K562 (cell line): ENCODE measurements at regions not wholly inside any gene's neighbourhood (a gene's known extent, or its start where the extent isn't known, plus 50 kb on each side); places are given as distances from the start of the nearest gene placed in this dataset.

Experiments used
- ATAC-seq: fragments of 200-7000 bp; cut with Tn5 transposase; 3 replicates; pipeline ENCODE4 v1.9.1; 2020; ENCODE audit warnings: moderate library complexity
- BruUV-seq: library from RNA; stranded (reverse); fragments of 400-500 nt; replicated peaks from 2 replicates; lab custom pipeline; 2021; lab: Mats Ljungman, UMichigan
- CTCF ChIA-PET: fragments of 300-600 bp; formaldehyde crosslinking; extraction: SDS; loops from one replicate; lab custom pipeline; 2021; ENCODE audit warnings: low intra/inter-chr PET ratio; lab: Yijun Ruan, JAX
- POLR2A ChIA-PET: fragments of 300-600, 350-650 bp; sonication (Branson Sonifier 250); formaldehyde crosslinking; extraction: SDS; loops from one replicate; lab custom pipeline; 2021; ENCODE audit warnings: antibody characterized with exemption, inconsistent platforms; lab: Yijun Ruan, JAX
- DNase-seq, 4 experiments: peaks; one replicate each; pipeline versions ENCODE4 v3.0.0 to v3.0.0-alpha.2; 2011 to 2018; ENCODE audit warnings: low spot score in 3 of 4, mixed read lengths in 3 of 4; ENCODE audit errors: extremely low read depth in 1 of 4
- FAIRE-seq: peaks from 2 replicates; lab custom pipeline; 2011; peaks lifted over from hg19 to GRCh38; lab: Jason Lieb, UNC
- H2AFZ ChIP-seq: 2 replicates; pipeline ENCODE4 v1.6.0; 2011; ENCODE audit warnings: low read depth, low read length, control low read depth, inconsistent platforms
- H3K27ac ChIP-seq: fragments of 200-600 bp; 3 replicates; pipeline ENCODE4 v1.8.0; 2011; ENCODE audit warnings: low read depth, mild to moderate bottlenecking, control low read depth, inconsistent platforms, low read length, moderate library complexity, mixed read lengths; ENCODE audit errors: extremely low read depth
- H3K27me3 ChIP-seq, 2 experiments: fragments of 300-600 bp in 1 of 2; 2 replicates in 1 of 2; 3 replicates in 1 of 2; pipeline versions ENCODE4 v1.6.0 to v1.8.0; 2011; ENCODE audit warnings: inconsistent platforms in 2 of 2, low read length in 2 of 2, mild to moderate bottlenecking in 1 of 2, mixed read lengths in 1 of 2, moderate library complexity in 1 of 2; ENCODE audit not compliant: control insufficient read depth in 2 of 2, insufficient read depth in 2 of 2
- H3K36me3 ChIP-seq: fragments of 300-600 bp; 3 replicates; pipeline ENCODE4 v1.8.0; 2011; ENCODE audit warnings: mild to moderate bottlenecking, low read length, inconsistent platforms; ENCODE audit not compliant: control insufficient read depth, insufficient read depth
- H3K4me1 ChIP-seq, 2 experiments: fragments of 200-600 bp in 1 of 2; replicated peaks in 1 of 2; 2 replicates in 1 of 2; 3 replicates in 1 of 2; pipeline versions ENCODE4 v1.5.1 to v1.8.0; 2011; ENCODE audit warnings: inconsistent platforms in 2 of 2, low read length in 2 of 2, mild to moderate bottlenecking in 1 of 2, mixed read lengths in 1 of 2, moderate library complexity in 1 of 2; ENCODE audit not compliant: control insufficient read depth in 2 of 2, insufficient read depth in 2 of 2
- H3K4me2 ChIP-seq: 2 replicates; pipeline ENCODE4 v1.6.1; 2011; ENCODE audit warnings: low read length, control low read depth, inconsistent platforms, mixed read lengths; ENCODE audit not compliant: insufficient read depth
- H3K4me3 ChIP-seq: fragments of 200-600 bp; sonication (generic), shearing (Covaris generic); 2 replicates; pipeline ENCODE4 v1.5.1; 2016; ENCODE audit warnings: control low read depth, inconsistent platforms
- H3K79me2 ChIP-seq: fragments of 200-600 bp; 3 replicates; pipeline ENCODE4 v1.8.0; 2011; ENCODE audit warnings: low read length, inconsistent platforms; ENCODE audit not compliant: control insufficient read depth, insufficient read depth
- H3K9ac ChIP-seq, 2 experiments: 2 replicates each; pipeline versions ENCODE4 v1.6.0 to v1.6.1; 2011; ENCODE audit warnings: low read depth in 2 of 2, low read length in 2 of 2, control low read depth in 1 of 2, inconsistent platforms in 1 of 2, mild to moderate bottlenecking in 1 of 2, mixed read lengths in 1 of 2; ENCODE audit not compliant: insufficient read depth in 1 of 2
- H3K9me1 ChIP-seq: one replicate; pipeline ENCODE4 v1.6.0; 2011; ENCODE audit warnings: inconsistent platforms, mild to moderate bottlenecking, low read length, moderate library complexity; ENCODE audit not compliant: control insufficient read depth, insufficient read depth
- H3K9me3 ChIP-seq: replicated peaks from 2 replicates; pipeline ENCODE4 v1.5.1; 2011; ENCODE audit warnings: low read depth, low read length, inconsistent platforms; ENCODE audit not compliant: control insufficient read depth, insufficient read depth
- H4K20me1 ChIP-seq: replicated peaks from 2 replicates; pipeline ENCODE4 v1.6.1; 2011; ENCODE audit warnings: low read length, inconsistent platforms, mixed read lengths; ENCODE audit not compliant: control insufficient read depth, insufficient read depth
- DDX20 ChIP-seq: fragments of 450-650 bp; IDR thresholded peaks from 2 replicates; pipeline ENCODE4 v1.6.1; 2016; ENCODE audit warnings: missing genetic modification characterization, low read depth, mild to moderate bottlenecking, missing compliant biosample characterization, moderate library complexity
- FOXJ3 ChIP-seq: sonication (generic); formaldehyde crosslinking; IDR thresholded peaks from 2 replicates; pipeline ENCODE4 v1.4.0; 2020; ENCODE audit warnings: mild to moderate bottlenecking, missing genetic modification reagents
- HEY1 ChIP-seq: fragments of 250-450 bp; sonication (Bioruptor Pico); IDR thresholded peaks from 2 replicates; pipeline ENCODE4 v1.5.0; 2020; ENCODE audit warnings: mild to moderate bottlenecking, moderate library complexity, borderline replicate concordance
- MAFF ChIP-seq: IDR thresholded peaks from 2 replicates; pipeline ENCODE4 v1.6.1; 2012; ENCODE audit warnings: low read length, improper control_type of control experiment
- NCOA2 ChIP-seq, 2 experiments: fragments of 450-650 bp; IDR thresholded peaks; 2 replicates each; pipeline ENCODE4 v1.6.1; 2018; ENCODE audit warnings: mild to moderate bottlenecking in 2 of 2, moderate library complexity in 1 of 2; ENCODE audit not compliant: partially characterized antibody in 2 of 2
- NFATC3 ChIP-seq: fragments of 450-650 bp; IDR thresholded peaks from 2 replicates; pipeline ENCODE4 v1.6.1; 2017; ENCODE audit warnings: mild to moderate bottlenecking
- NFIC ChIP-seq: fragments of 450-650 bp; IDR thresholded peaks from 2 replicates; pipeline ENCODE4 v1.6.1; 2017; ENCODE audit warnings: mild to moderate bottlenecking, inconsistent platforms
- PATZ1 ChIP-seq: fragments of 250-450 bp; sonication (Bioruptor Pico); IDR thresholded peaks from 2 replicates; pipeline ENCODE4 v1.5.0; 2020; ENCODE audit warnings: mild to moderate bottlenecking, borderline replicate concordance
- PHF8 ChIP-seq: fragments of 200-600 bp; sonication (generic); IDR thresholded peaks from 2 replicates; pipeline ENCODE4 v1.6.1; 2012; ENCODE audit warnings: mixed run types, mild to moderate bottlenecking, inconsistent platforms, low read length, moderate library complexity, borderline replicate concordance
- RBM34 ChIP-seq: fragments of 200-400 bp; formaldehyde crosslinking; IDR thresholded peaks from 2 replicates; pipeline ENCODE4 v1.6.1; 2018; ENCODE audit warnings: low read length, borderline replicate concordance; ENCODE audit not compliant: insufficient read depth
- TEAD2 ChIP-seq: fragments of 450-650 bp; IDR thresholded peaks from 2 replicates; pipeline ENCODE4 v1.6.1; 2016; ENCODE audit warnings: missing genetic modification characterization, control low read depth, missing compliant biosample characterization
- YBX1 ChIP-seq: fragments of 450-650 bp; IDR thresholded peaks from 2 replicates; pipeline ENCODE4 v1.7.1; 2016; ENCODE audit warnings: mild to moderate bottlenecking
- ZFX ChIP-seq: sonication (generic); formaldehyde crosslinking; IDR thresholded peaks from 2 replicates; pipeline ENCODE4 v1.8.0; 2022; ENCODE audit warnings: mild to moderate bottlenecking, missing genetic modification reagents, moderate library complexity
- ZNF124 ChIP-seq: sonication (generic); formaldehyde crosslinking; IDR thresholded peaks from 2 replicates; pipeline ENCODE4 v1.8.1; 2022; ENCODE audit warnings: missing genetic modification reagents
- ZNF77 ChIP-seq: fragments of 250-450 bp; sonication (Bioruptor Pico); IDR thresholded peaks from 2 replicates; pipeline ENCODE4 v1.5.0; 2020
- WGBS: fragments of 100-300 bp; shearing (Covaris generic); methylation state at CpG from one replicate; pipeline ENCODE4 v1.1.6; 2016; ENCODE audit warnings: low coverage, mixed read lengths; ENCODE audit not compliant: insufficient coverage; ENCODE audit errors: missing lambda C conversion rate; 5-methylcytosine and 5-hydroxymethylcytosine counted together
- in situ Hi-C: fragments of 300-500 bp; cut with MboI; formaldehyde crosslinking; loops from 4 replicates; pipeline ENCODE4 v1.15.0; 2018; ENCODE audit warnings: inconsistent platforms, mixed read lengths
- intact Hi-C: fragments of 100-400 bp; cut with micrococcal nuclease; formaldehyde crosslinking; loops from 2 replicates; pipeline ENCODE4 v1.14.2; 2022
- TF ChIP-seq, protein P1 (sequence below), 2 experiments: IDR thresholded peaks in 1 of 2; conservative IDR thresholded peaks in 1 of 2; 2 replicates each; pipeline ENCODE4 v1.6.1; 2016; ENCODE audit warnings: low read depth in 2 of 2, mild to moderate bottlenecking in 1 of 2, missing compliant biosample characterization in 1 of 2, missing genetic modification characterization in 1 of 2, moderate library complexity in 1 of 2

DNA sequence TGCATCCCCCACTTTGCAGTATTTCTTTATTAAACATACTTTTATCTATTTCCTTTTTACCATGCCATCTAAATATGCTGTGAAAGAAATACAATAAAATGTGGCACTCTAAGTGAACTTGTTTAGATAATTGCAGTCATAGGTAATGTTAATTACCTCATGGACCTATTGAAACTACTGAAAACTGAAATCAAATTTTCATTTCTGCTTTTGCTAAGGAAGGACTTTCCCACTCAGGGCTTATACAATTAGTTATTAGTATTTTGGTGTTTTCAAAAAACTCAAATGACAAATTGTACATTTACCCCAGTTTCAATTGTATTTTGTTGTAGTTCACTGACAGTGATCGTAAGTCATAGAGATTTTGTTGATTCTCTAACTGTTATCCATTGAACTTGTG is 88.4 kb downstream of the ID4 start:
- WGBS: 0% methylated on average over 1 of the region's 1 CpG

GRCh38 chr6:19928461-19928860 is 91.3 kb downstream of the ID4 start:
- Histone ChIP-seq H2AFZ (no peak overlapping the region), H3K4me3 (no peak overlapping the region), H3K9me1 (no peaks in the 10 kb centered on the region), H3K79me2 (no peaks in the 10 kb centered on the region), H3K9me3 (no peaks in the 10 kb centered on the region), H3K4me2 (no peak overlapping the region), H3K9ac (no peak overlapping the region), H3K4me1 (no peaks in the 10 kb centered on the region), H3K27me3 (no peaks in the 10 kb centered on the region), H3K36me3 (no peaks in the 10 kb centered on the region), H4K20me1 (no peaks in the 10 kb centered on the region), H3K27ac (no peak overlapping the region)
- no peak for DNase-seq
- intact Hi-C loops: no loop called here
- no TSS peak for BruUV-seq
- no peak for FAIRE-seq
- ChIA-PET POLR2A (no interaction called here), CTCF (no interaction called here)
- in situ Hi-C loops: no loop called here
- ATAC-seq: no peak
- WGBS: 0% methylated on average over 2 of the region's 2 CpGs
- TF ChIP-seq, protein P1, sequence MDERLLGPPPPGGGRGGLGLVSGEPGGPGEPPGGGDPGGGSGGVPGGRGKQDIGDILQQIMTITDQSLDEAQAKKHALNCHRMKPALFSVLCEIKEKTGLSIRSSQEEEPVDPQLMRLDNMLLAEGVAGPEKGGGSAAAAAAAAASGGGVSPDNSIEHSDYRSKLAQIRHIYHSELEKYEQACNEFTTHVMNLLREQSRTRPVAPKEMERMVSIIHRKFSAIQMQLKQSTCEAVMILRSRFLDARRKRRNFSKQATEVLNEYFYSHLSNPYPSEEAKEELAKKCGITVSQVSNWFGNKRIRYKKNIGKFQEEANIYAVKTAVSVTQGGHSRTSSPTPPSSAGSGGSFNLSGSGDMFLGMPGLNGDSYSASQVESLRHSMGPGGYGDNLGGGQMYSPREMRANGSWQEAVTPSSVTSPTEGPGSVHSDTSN (CRISPR knock-in tag; IDR thresholded peaks at IDR 0.05; ENCODE audit: low read depth): no peak
- TF ChIP-seq, protein P1 (tag; conservative IDR thresholded peaks at IDR 0.05; ENCODE audit: low read depth): no peak
- TF ChIP-seq ZFX (CRISPR knock-in tag) (no peak), RBM34 (no peak), TEAD2 (tag) (no peak), FOXJ3 (CRISPR knock-in tag) (no peak), NFATC3 (no peak), PATZ1 (CRISPR knock-in tag) (no peak), ZNF77 (CRISPR knock-in tag) (no peak), MAFF (no peak), HEY1 (CRISPR knock-in tag) (no peak)

More for the DNA sequence above, 88.4 kb downstream of the ID4 start:
- no peaks in the 10 kb centered on the region for H3K9me1 ChIP-seq
- intact Hi-C loops: no loop called here
- in situ Hi-C loops: no loop called here
- H3K27ac ChIP-seq: no peak overlapping the region
- no peak overlapping the region for H3K9ac ChIP-seq
- no TSS peak for BruUV-seq
- TF ChIP-seq NCOA2 (IDR thresholded peaks at IDR 0.05; ENCODE audit: partially characterized antibody in 2 of 2) (no peak), PHF8 (no peak), YBX1 (no peak), ZNF124 (CRISPR knock-in tag) (no peak), DDX20 (no peak), NFIC (no peak)
- ChIA-PET CTCF (no interaction called here), POLR2A (no interaction called here)
- ATAC-seq (no peak), DNase-seq (no peak), FAIRE-seq (no peak)
- no peaks in the 10 kb centered on the region for H3K79me2 ChIP-seq
- H2AFZ ChIP-seq: no peak overlapping the region
- no peaks in the 10 kb centered on the region for H3K9me3 ChIP-seq
- no peaks in the 10 kb centered on the region for H3K4me1 ChIP-seq
- H3K36me3 ChIP-seq: no peaks in the 10 kb centered on the region
- H4K20me1 ChIP-seq: no peaks in the 10 kb centered on the region
- no peaks in the 10 kb centered on the region for H3K27me3 ChIP-seq
- H3K4me3 ChIP-seq: no peak overlapping the region
- no peak overlapping the region for H3K4me2 ChIP-seq
